Fibroblast of the conjunctiva (primary cell): ENCODE measurements at regions not wholly inside any gene's neighbourhood (a gene's known extent, or its start where the extent isn't known, plus 50 kb on each side); places are given as distances from the start of the nearest gene placed in this dataset.

Experiments used
- DNase-seq: peaks from one replicate; pipeline ENCODE4 v3.0.0-alpha.2; 2010; ENCODE audit warnings: low read depth

GRCh38 chr14:21734457-21735074 lies 60.9 kb upstream of the OR4E1 start:
- peak; percentile 16 for DNase-seq

- no peak for DNase-seq
Observed at GRCh38 chr14:21729703-21730233, 56.1 kb upstream of the OR4E1 start.

DNA sequence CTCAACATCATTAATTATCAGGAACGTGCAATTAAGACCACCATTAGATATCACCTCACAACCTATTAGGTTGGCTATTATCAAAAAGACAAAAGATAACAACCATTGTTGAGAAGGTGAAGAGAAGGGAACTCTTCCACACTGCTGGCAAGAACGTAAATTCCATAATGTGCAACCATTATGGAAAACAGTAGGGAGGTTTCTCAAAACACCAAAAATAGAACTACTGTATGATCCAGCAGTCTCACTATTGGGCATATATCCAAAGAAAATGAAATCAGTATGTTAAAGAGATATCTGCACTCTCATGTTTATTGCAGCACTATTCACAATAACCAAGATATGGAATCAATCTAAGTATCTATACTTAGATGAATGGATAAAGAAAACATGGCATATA lies 51.6 kb upstream of the OR4E1 start:
- DNase-seq, result no peak

GRCh38 chr14:21724090-21724973 lies 50.7 kb upstream of the OR4E1 start:
- no peak for DNase-seq

DNA sequence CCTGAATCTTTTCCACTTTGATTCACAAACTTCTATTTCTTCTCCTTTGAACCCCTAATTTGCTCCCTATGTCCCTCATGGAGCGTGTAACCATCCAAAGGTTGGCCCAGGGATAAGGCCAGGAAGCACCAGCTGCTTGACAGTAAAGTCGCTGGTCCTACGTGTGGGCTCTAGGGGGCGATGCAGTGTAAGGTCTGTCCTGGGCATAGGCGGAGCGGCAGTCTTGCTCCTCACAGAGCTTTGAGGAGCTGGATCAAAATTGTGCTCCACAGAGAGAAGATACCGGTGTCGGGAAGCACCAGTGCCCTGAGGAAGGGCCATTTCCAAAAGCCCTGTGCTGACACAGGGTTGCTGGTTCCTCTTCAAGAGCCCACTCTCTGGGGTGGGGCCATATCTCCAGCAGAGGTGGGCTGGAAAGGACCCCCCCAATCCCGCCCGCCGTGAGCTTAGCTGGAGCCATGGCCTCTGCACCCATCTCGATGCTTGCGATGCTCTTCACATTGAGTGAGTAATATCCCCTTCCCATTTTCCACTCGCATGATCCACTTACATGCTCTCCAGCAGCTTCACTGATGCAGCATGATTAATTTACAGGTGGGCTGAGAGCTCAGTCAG lies 49.9 kb upstream of the OR4E1 start:
- no peak for DNase-seq
